ES-I3 (cell line): ENCODE measurements at regions not wholly inside any gene's neighbourhood (a gene's known extent, or its start where the extent isn't known, plus 50 kb on each side); places are given as distances from the start of the nearest gene placed in this dataset.

Experiments used
- H3K36me3 ChIP-seq: 2 replicates; pipeline ENCODE4 v1.6.1; 2013; ENCODE audit warnings: mild to moderate bottlenecking, low read length, control low read depth, moderate library complexity; ENCODE audit not compliant: insufficient read depth
- H3K4me1 ChIP-seq: 2 replicates; pipeline ENCODE4 v1.6.1; 2013; ENCODE audit warnings: mild to moderate bottlenecking, control low read depth, low read length; ENCODE audit not compliant: insufficient read depth
- H3K9ac ChIP-seq: 2 replicates; pipeline ENCODE4 v1.6.1; 2013; ENCODE audit warnings: low read depth, mild to moderate bottlenecking, low read length, moderate library complexity
- H3K9me3 ChIP-seq: 2 replicates; pipeline ENCODE4 v1.6.1; 2013; ENCODE audit warnings: mild to moderate bottlenecking, low read length, moderate library complexity; ENCODE audit not compliant: control insufficient read depth, insufficient read depth

DNA sequence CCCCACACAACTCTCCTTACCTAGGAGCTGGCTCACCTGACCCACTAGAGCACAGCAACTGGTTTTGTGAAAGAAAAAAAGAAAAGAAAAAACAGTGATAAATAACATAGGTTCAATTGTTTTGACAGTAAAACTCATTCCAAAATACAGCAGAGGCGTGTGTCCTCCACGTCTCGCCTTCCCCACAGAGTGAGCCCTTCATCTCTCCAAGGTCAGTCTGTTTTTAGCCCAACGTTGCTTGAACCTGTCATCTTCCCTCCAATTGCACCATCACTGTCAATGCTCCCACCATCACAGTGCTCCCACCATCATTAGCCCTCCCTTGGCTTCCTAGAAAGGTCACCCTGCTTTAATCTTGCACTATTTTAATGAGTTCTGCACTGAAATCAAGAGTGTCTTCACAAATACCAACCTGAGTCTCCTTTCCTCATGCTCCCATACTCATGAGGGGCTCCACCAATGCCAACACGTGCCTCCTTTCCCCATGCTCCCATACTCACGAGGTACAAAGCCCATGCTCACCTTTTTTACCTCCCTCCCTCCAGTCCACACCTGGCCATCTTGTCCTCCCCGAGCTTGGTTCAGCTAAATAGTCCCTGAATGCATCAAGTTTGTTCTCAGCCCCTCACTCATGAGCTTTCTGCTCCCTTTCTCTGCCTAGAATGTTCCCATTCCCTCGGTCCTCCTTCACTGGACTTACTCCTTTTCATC lies 103.7 kb downstream of the IRS2 start:
- H3K36me3 ChIP-seq, result no peaks in the 10 kb centered on the region
- no peaks in the 10 kb centered on the region for H3K9me3 ChIP-seq
- H3K4me1 ChIP-seq, result 0 out of 2 replicates have a peak, but pooled peaks cover 4% of the 10 kb centered on the region
- H3K9ac ChIP-seq, result no peak overlapping the region

DNA sequence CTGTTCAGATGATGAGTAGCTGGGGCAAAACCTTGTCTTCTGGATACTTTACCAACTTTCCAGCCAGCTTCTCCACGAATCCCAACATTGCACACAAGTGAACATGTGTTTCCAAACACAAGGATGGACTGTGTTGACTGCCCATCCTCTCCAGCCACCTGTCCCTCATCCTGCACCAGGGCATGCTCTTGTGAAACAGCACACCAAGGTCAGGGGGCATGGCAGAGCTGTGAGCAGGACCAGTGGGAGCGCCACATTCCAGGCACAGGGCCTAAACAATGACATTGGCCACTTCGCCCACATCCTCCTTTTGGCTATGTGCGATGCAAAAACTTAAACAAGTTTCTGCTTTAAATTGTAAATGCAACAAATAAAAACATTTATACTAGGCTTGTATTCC lies 105.5 kb downstream of the IRS2 start:
- Histone ChIP-seq H3K4me1 (0 out of 2 replicates have a peak, but pooled peaks cover 4% of the 10 kb centered on the region), H3K9ac (no peak overlapping the region), H3K36me3 (no peaks in the 10 kb centered on the region), H3K9me3 (no peaks in the 10 kb centered on the region)

DNA sequence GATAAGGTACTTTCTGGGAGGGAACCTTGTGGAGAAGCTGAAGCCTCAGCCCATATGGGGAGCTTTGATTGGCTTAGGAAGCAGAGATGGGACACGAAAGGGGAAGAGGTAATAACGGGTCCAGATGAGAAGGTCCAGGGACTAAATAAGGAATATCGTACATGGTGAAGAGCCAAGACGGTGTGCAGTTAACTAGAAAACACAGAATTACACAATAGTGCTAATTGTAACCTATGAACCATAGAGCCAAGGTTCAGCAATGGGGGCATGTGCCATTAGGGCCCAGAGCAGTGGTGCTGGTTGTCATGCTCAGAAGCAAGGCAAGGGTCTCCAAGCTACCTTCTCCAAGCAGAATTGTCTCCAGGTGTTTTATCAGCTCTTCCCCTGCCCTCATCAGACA lies 106.1 kb downstream of the IRS2 start:
- Histone ChIP-seq H3K9me3 (no peaks in the 10 kb centered on the region), H3K36me3 (no peaks in the 10 kb centered on the region), H3K4me1 (0 out of 2 replicates have a peak, but pooled peaks cover 4% of the 10 kb centered on the region), H3K9ac (no peak overlapping the region)

GRCh38 chr13:109678459-109678858 lies 107.9 kb downstream of the IRS2 start:
- H3K36me3 ChIP-seq, result no peaks in the 10 kb centered on the region
- no peaks in the 10 kb centered on the region for H3K4me1 ChIP-seq
- no peak overlapping the region for H3K9ac ChIP-seq
- no peaks in the 10 kb centered on the region for H3K9me3 ChIP-seq

GRCh38 chr13:109677206-109677605 lies 109.2 kb downstream of the IRS2 start:
- Histone ChIP-seq H3K9me3 (no peaks in the 10 kb centered on the region), H3K9ac (no peak overlapping the region), H3K4me1 (no peaks in the 10 kb centered on the region), H3K36me3 (no peaks in the 10 kb centered on the region)

DNA sequence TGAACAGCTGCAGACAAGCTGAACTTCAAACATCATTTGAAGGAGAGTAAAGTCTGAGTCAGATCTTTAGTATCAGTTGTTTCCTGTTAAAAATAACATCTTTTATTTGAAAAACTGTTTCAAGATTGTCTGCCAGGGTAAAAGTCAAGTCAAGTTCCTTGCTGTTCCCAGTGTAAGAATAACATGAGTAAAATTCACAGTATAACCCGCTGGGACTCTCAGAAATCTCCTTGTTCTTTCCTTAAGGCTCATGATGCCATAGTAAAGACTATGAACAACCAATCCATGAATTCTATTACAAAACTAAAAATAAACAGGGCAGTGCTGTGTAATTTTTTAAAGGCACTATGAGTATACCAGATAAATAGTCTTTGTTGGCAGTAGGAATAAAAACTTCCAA lies 112.9 kb downstream of the IRS2 start:
- no peaks in the 10 kb centered on the region for H3K36me3 ChIP-seq
- no peaks in the 10 kb centered on the region for H3K9me3 ChIP-seq
- peaks cover 5% of the 10 kb centered on the region for H3K4me1 ChIP-seq
- no peak overlapping the region for H3K9ac ChIP-seq

- H3K9me3 ChIP-seq, result no peaks in the 10 kb centered on the region
- peaks cover 11% of the 10 kb centered on the region for H3K4me1 ChIP-seq
- H3K36me3 ChIP-seq, result no peaks in the 10 kb centered on the region
- H3K9ac ChIP-seq, result no peak overlapping the region
Observed at GRCh38 chr13:109672545-109672944, 113.8 kb downstream of the IRS2 start.

- Histone ChIP-seq H3K9ac (no peak overlapping the region), H3K36me3 (no peaks in the 10 kb centered on the region), H3K4me1 (peaks cover 14% of the 10 kb centered on the region), H3K9me3 (no peaks in the 10 kb centered on the region)
Observed at GRCh38 chr13:109671919-109672318, 114.5 kb downstream of the IRS2 start.

GRCh38 chr13:109670776-109671175 lies 115.6 kb downstream of the IRS2 start:
- H3K36me3 ChIP-seq, result no peaks in the 10 kb centered on the region
- H3K4me1 ChIP-seq, result peaks cover 14% of the 10 kb centered on the region
- H3K9me3 ChIP-seq, result no peaks in the 10 kb centered on the region
- H3K9ac ChIP-seq, result no peak overlapping the region

GRCh38 chr13:109669956-109670355 lies 116.4 kb downstream of the IRS2 start:
- Histone ChIP-seq H3K9ac (no peak overlapping the region), H3K4me1 (peaks cover 14% of the 10 kb centered on the region), H3K36me3 (no peaks in the 10 kb centered on the region), H3K9me3 (no peaks in the 10 kb centered on the region)

- H3K9ac ChIP-seq, result no peak overlapping the region
- H3K36me3 ChIP-seq, result no peaks in the 10 kb centered on the region
- H3K9me3 ChIP-seq, result no peaks in the 10 kb centered on the region
- peaks cover 14% of the 10 kb centered on the region for H3K4me1 ChIP-seq
Observed at GRCh38 chr13:109669234-109669612, 117.2 kb downstream of the IRS2 start.

GRCh38 chr13:109668433-109669233 lies 117.8 kb downstream of the IRS2 start:
- no peak overlapping the region for H3K9ac ChIP-seq
- H3K4me1 ChIP-seq, result peaks cover 14% of the 10 kb centered on the region
- H3K36me3 ChIP-seq, result no peaks in the 10 kb centered on the region
- H3K9me3 ChIP-seq, result no peaks in the 10 kb centered on the region

DNA sequence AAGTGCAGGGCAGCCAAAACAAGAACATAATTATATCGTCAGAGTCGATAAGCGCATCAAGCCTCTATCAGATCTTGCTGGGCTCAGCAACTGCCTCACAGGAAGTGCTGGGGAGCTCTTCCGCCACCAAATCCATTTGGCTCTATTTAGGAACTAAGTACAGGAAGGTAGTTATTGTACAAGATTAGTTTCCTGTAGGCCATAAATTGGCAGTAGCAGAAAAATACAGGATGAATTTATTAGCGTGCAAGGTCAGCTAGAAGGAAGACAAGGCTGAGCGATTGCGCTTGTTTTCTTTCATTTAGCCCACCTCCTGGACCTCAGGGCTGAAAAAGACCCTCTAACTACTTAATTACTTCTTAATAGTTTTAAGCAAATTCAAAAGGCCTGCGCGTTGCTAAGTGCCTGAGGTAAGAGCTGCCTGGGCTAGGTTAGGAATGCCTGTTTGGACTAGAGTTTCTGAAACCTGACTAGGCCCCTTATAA lies 118.5 kb downstream of the IRS2 start:
- H3K9me3 ChIP-seq, result no peaks in the 10 kb centered on the region
- no peak overlapping the region for H3K9ac ChIP-seq
- peaks cover 14% of the 10 kb centered on the region for H3K4me1 ChIP-seq
- no peaks in the 10 kb centered on the region for H3K36me3 ChIP-seq

- Histone ChIP-seq H3K9me3 (no peaks in the 10 kb centered on the region), H3K9ac (no peak overlapping the region)
Observed at GRCh38 chr13:109667056-109667455, 119.3 kb downstream of the IRS2 start.

DNA sequence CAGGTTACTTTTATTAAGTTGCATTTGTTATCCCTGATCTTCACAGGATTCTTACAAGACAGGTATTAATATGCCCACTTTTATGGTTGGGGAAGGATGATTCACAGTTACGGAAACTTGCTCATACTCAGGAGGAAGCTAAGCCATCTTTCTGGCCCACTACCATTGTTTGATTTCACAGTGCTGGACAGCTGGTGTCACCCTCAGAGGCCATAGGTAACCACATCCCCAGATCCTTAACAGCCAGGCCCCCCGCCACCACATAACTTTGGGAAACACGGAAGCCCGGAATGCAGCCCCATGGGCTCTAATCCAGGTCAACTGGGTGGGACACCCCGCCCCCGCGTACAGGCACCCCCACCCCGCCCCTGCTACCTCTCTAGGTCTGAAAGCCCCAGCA lies 119.7 kb downstream of the IRS2 start:
- peaks cover 14% of the 10 kb centered on the region for H3K4me1 ChIP-seq
- no peaks in the 10 kb centered on the region for H3K36me3 ChIP-seq
- H3K9me3 ChIP-seq, result no peaks in the 10 kb centered on the region
- H3K9ac ChIP-seq, result no peak overlapping the region

More at GRCh38 chr13:109667056-109667455, 119.3 kb downstream of the IRS2 start:
- Histone ChIP-seq H3K36me3 (no peaks in the 10 kb centered on the region), H3K4me1 (peaks cover 14% of the 10 kb centered on the region)
